H9 (cell line): ENCODE measurements at regions not wholly inside any gene's neighbourhood (a gene's known extent, or its start where the extent isn't known, plus 50 kb on each side); places are given as distances from the start of the nearest gene placed in this dataset.

ENCODE experiments used
- DNase-seq: peaks from one replicate; pipeline ENCODE4 v3.0.0-alpha.2; 2017
- H2AFZ ChIP-seq: one replicate; pipeline ENCODE4 v1.6.1; 2013; ENCODE audit warnings: mild to moderate bottlenecking, low read length, control low read depth, moderate library complexity
- H2AK5ac ChIP-seq: 2 replicates; pipeline ENCODE4 v1.6.1; 2013; ENCODE audit warnings: low read length, control low read depth, mixed read lengths; ENCODE audit not compliant: insufficient read length
- H2BK120ac ChIP-seq: one replicate; pipeline ENCODE4 v1.6.1; 2013; ENCODE audit warnings: low read depth, mild to moderate bottlenecking, low read length, control low read depth, inconsistent platforms; ENCODE audit not compliant: poor library complexity, severe bottlenecking
- H2BK12ac ChIP-seq: 2 replicates; pipeline ENCODE4 v1.6.1; 2013; ENCODE audit warnings: low read length, control low read depth, mixed read lengths, low read depth; ENCODE audit not compliant: insufficient read length
- H2BK15ac ChIP-seq: 2 replicates; pipeline ENCODE4 v1.6.1; 2013; ENCODE audit warnings: low read depth, low read length, control low read depth
- H2BK20ac ChIP-seq: one replicate; pipeline ENCODE4 v1.6.1; 2013; ENCODE audit warnings: low read depth, mild to moderate bottlenecking, low read length, control low read depth, inconsistent platforms; ENCODE audit not compliant: poor library complexity, severe bottlenecking
- H2BK5ac ChIP-seq: 2 replicates; pipeline ENCODE4 v1.6.1; 2013; ENCODE audit warnings: low read length, control low read depth, mixed read lengths; ENCODE audit not compliant: insufficient read length
- H3K14ac ChIP-seq: 2 replicates; pipeline ENCODE4 v1.6.1; 2013; ENCODE audit warnings: low read length, control low read depth; ENCODE audit not compliant: insufficient read depth
- H3K18ac ChIP-seq: 2 replicates; pipeline ENCODE4 v1.6.1; 2013; ENCODE audit warnings: low read depth, mild to moderate bottlenecking, mixed read lengths, low read length, control low read depth; ENCODE audit not compliant: insufficient read length
- H3K23ac ChIP-seq: 2 replicates; pipeline ENCODE4 v1.6.1; 2013; ENCODE audit warnings: low read length, control low read depth, mixed read lengths, low read depth; ENCODE audit not compliant: insufficient read length
- H3K23me2 ChIP-seq: 2 replicates; pipeline ENCODE4 v1.6.1; 2013; ENCODE audit warnings: low read depth, mild to moderate bottlenecking, mixed read lengths, low read length, control low read depth; ENCODE audit not compliant: insufficient read length, poor library complexity, severe bottlenecking
- H3K27ac ChIP-seq: 2 replicates; pipeline ENCODE4 v1.5.1; 2013; ENCODE audit warnings: low read length, control low read depth, mixed read lengths, low read depth; ENCODE audit not compliant: insufficient read length
- H3K27me3 ChIP-seq: 2 replicates; pipeline ENCODE4 v1.6.1; 2013; ENCODE audit warnings: low read length, control low read depth, inconsistent platforms; ENCODE audit not compliant: insufficient read depth
- H3K4ac ChIP-seq: 2 replicates; pipeline ENCODE4 v1.6.1; 2013; ENCODE audit warnings: low read depth, mild to moderate bottlenecking, control low read depth, inconsistent platforms, low read length, moderate library complexity
- H3K4me1 ChIP-seq: 2 replicates; pipeline ENCODE4 v1.6.1; 2013; ENCODE audit warnings: low read length, control low read depth, inconsistent platforms; ENCODE audit not compliant: insufficient read depth
- H3K4me2 ChIP-seq: 2 replicates; pipeline ENCODE4 v1.6.1; 2013; ENCODE audit warnings: low read length, control low read depth, mixed read lengths; ENCODE audit not compliant: insufficient read length, insufficient read depth
- H3K56ac ChIP-seq: 2 replicates; pipeline ENCODE4 v1.6.1; 2013; ENCODE audit warnings: low read depth, mild to moderate bottlenecking, mixed read lengths, low read length, control low read depth; ENCODE audit not compliant: insufficient read length
- H3K79me1 ChIP-seq: 2 replicates; pipeline ENCODE4 v1.6.1; 2013; ENCODE audit warnings: low read depth, mild to moderate bottlenecking, moderate library complexity, low read length, control low read depth, inconsistent platforms; ENCODE audit not compliant: insufficient read depth, poor library complexity, severe bottlenecking
- H3K79me2 ChIP-seq: 2 replicates; pipeline ENCODE4 v1.6.1; 2013; ENCODE audit warnings: low read length, control low read depth, inconsistent platforms; ENCODE audit not compliant: insufficient read depth
- H3K9ac ChIP-seq: 2 replicates; pipeline ENCODE4 v1.6.1; 2013; ENCODE audit warnings: low read length, control low read depth, mixed read lengths; ENCODE audit not compliant: insufficient read length; ENCODE audit errors: extremely low read depth
- H3K9me3 ChIP-seq: one replicate; pipeline ENCODE4 v1.6.1; 2013; ENCODE audit warnings: low read depth, low read length, inconsistent platforms; ENCODE audit not compliant: control insufficient read depth
- H3T11ph ChIP-seq: one replicate; pipeline ENCODE4 v1.6.1; 2013; ENCODE audit warnings: mild to moderate bottlenecking, low read length, control low read depth, inconsistent platforms
- H4K20me1 ChIP-seq: one replicate; pipeline ENCODE4 v1.6.1; 2013; ENCODE audit not compliant: control insufficient read depth, insufficient read length, insufficient read depth
- H4K5ac ChIP-seq: 2 replicates; pipeline ENCODE4 v1.6.1; 2013; ENCODE audit warnings: low read depth, mild to moderate bottlenecking, mixed read lengths, low read length, control low read depth; ENCODE audit not compliant: insufficient read length
- H4K8ac ChIP-seq: replicated peaks from 2 replicates; pipeline ENCODE4 v1.6.1; 2013; ENCODE audit warnings: low read length, control low read depth, mixed read lengths, low read depth; ENCODE audit not compliant: insufficient read length
- H4K91ac ChIP-seq: 2 replicates; pipeline ENCODE4 v1.6.1; 2013; ENCODE audit warnings: low read depth, mild to moderate bottlenecking, moderate library complexity, mixed read lengths, low read length, control low read depth; ENCODE audit not compliant: insufficient read length
- H3K27ac Mint-ChIP-seq, 3 experiments: 2 replicates in 2 of 3; 3 replicates in 1 of 3; pipeline ENCODE4 v1.8.0; 2020 to 2021; ENCODE audit warnings: mixed read lengths in 3 of 3, mild to moderate bottlenecking in 1 of 3, moderate library complexity in 1 of 3
- H3K27me3 Mint-ChIP-seq: 2 replicates; pipeline ENCODE4 v1.8.0; 2021; ENCODE audit warnings: low read depth, mild to moderate bottlenecking, moderate library complexity, mixed read lengths
- H3K36me3 Mint-ChIP-seq, 3 experiments: 2 replicates in 2 of 3; 3 replicates in 1 of 3; pipeline ENCODE4 v1.8.0; 2020 to 2021; ENCODE audit warnings: low read depth in 3 of 3, mixed read lengths in 3 of 3; ENCODE audit not compliant: insufficient read depth in 1 of 3
- H3K4me1 Mint-ChIP-seq, 2 experiments: 2 replicates each; pipeline ENCODE4 v1.8.0; 2020; ENCODE audit warnings: mixed read lengths in 2 of 2
- H3K4me3 Mint-ChIP-seq, 2 experiments: 2 replicates in 1 of 2; 3 replicates in 1 of 2; pipeline ENCODE4 v1.8.0; 2020 to 2021; ENCODE audit warnings: mild to moderate bottlenecking in 2 of 2, mixed read lengths in 2 of 2, moderate library complexity in 1 of 2
- H3K9me3 Mint-ChIP-seq, 2 experiments: 2 replicates in 1 of 2; 3 replicates in 1 of 2; pipeline ENCODE4 v1.8.0; 2020; ENCODE audit warnings: mild to moderate bottlenecking in 2 of 2, mixed read lengths in 2 of 2, moderate library complexity in 1 of 2
- CTCF ChIP-seq: fragments of 200-600 bp; sonication (generic); conservative IDR thresholded peaks from 3 replicates; pipeline ENCODE4 v1.8.0; 2021; ENCODE audit warnings: antibody characterized with exemption, mild to moderate bottlenecking
- WGBS: extraction: QIAGEN DNeasy Blood & Tissue Kit; methylation state at CpG from one replicate; pipeline ENCODE4 v1.1.7; 2013; ENCODE audit warnings: missing lambda C conversion rate, low lambda C conversion rate, mixed read lengths; ENCODE audit not compliant: insufficient read length; ENCODE audit errors: extremely low coverage; 5-methylcytosine and 5-hydroxymethylcytosine counted together

- no peak overlapping the region for H4K8ac ChIP-seq
- no peaks in the 10 kb centered on the region for H3K4me1 ChIP-seq
- H3K23me2 ChIP-seq, result no peaks in the 10 kb centered on the region
- no peak overlapping the region for H2BK12ac ChIP-seq
- H3K18ac ChIP-seq, result no peak overlapping the region
- H4K20me1 ChIP-seq, result no peaks in the 10 kb centered on the region
- H2BK20ac ChIP-seq, result no peak overlapping the region
- no peak overlapping the region for H2BK5ac ChIP-seq
- no peaks in the 10 kb centered on the region for H3K9me3 ChIP-seq
- H3K36me3 Mint-ChIP-seq, result no peaks in the 10 kb centered on the region; a peak in 1 of 7 replicates
- H3K56ac ChIP-seq, result no peak overlapping the region
- no peak overlapping the region for H4K5ac ChIP-seq
- no peaks in the 10 kb centered on the region for H3K4me1 Mint-ChIP-seq
- H3K9me3 Mint-ChIP-seq, result no peaks in the 10 kb centered on the region
- H2AK5ac ChIP-seq, result no peak overlapping the region
- H3K23ac ChIP-seq, result no peak overlapping the region
- no peak overlapping the region for H4K91ac ChIP-seq
- H2BK15ac ChIP-seq, result no peak overlapping the region
- H3T11ph ChIP-seq, result no peak overlapping the region
- no peak overlapping the region for H3K4ac ChIP-seq
- no peak overlapping the region for H3K4me3 Mint-ChIP-seq
- H2BK120ac ChIP-seq, result no peak overlapping the region
- no peak overlapping the region for H3K14ac ChIP-seq
- H2AFZ ChIP-seq, result no peak overlapping the region
- no peaks in the 10 kb centered on the region for H3K79me1 ChIP-seq
- TF ChIP-seq CTCF, result no peak
- no peaks in the 10 kb centered on the region for H3K27me3 ChIP-seq
- H3K27ac Mint-ChIP-seq, result peak overlapping the region in 1 of 3 experiments; percentile 80; a peak in 1 of 7 replicates
- no peak overlapping the region for H3K4me2 ChIP-seq
- H3K79me2 ChIP-seq, result no peaks in the 10 kb centered on the region
- no peak overlapping the region for H3K9ac ChIP-seq
- no CpG with 5 or more reads among the region's 2 CpGs for WGBS
- H3K27me3 Mint-ChIP-seq, result peaks cover 5% of the 10 kb centered on the region
- no peak for DNase-seq
- H3K27ac ChIP-seq, result no peak overlapping the region
Measured at GRCh38 chr12:93113317-93114006, 184.4 kb upstream of the EEA1 start.
